Mesodermal cell (in vitro differentiated cells): ENCODE measurements at regions not wholly inside any gene's neighbourhood (a gene's known extent, or its start where the extent isn't known, plus 50 kb on each side); places are given as distances from the start of the nearest gene placed in this dataset.

Source experiments
- H3K27ac ChIP-seq: 2 replicates; pipeline ENCODE4 v1.7.0; 2013; ENCODE audit warnings: mild to moderate bottlenecking, low read depth, low read length, moderate library complexity; ENCODE audit not compliant: severe bottlenecking
- H3K36me3 ChIP-seq: 2 replicates; pipeline ENCODE4 v1.7.1; 2013; ENCODE audit warnings: mild to moderate bottlenecking, low read length, moderate library complexity; ENCODE audit not compliant: control insufficient read depth, insufficient read depth
- H3K4me1 ChIP-seq: one replicate; pipeline ENCODE4 v1.7.1; 2013; ENCODE audit warnings: mild to moderate bottlenecking, low read length; ENCODE audit not compliant: insufficient read depth, control insufficient read depth, poor library complexity, severe bottlenecking
- H3K4me3 ChIP-seq: 2 replicates; pipeline ENCODE4 v1.7.0; 2013; ENCODE audit warnings: low read length, control low read depth, mild to moderate bottlenecking; ENCODE audit not compliant: insufficient read depth, poor library complexity, severe bottlenecking; ENCODE audit errors: extremely low read depth
- H3K9me3 ChIP-seq: 2 replicates; pipeline ENCODE4 v1.7.1; 2013; ENCODE audit warnings: mild to moderate bottlenecking, low read length, moderate library complexity; ENCODE audit not compliant: control insufficient read depth
- WGBS, 2 experiments: methylation state at CpG; one replicate each; pipeline ENCODE4 v1.1.5; 2013; ENCODE audit warnings: missing lambda C conversion rate in 2 of 2; ENCODE audit not compliant: insufficient coverage in 2 of 2; 5-methylcytosine and 5-hydroxymethylcytosine counted together

DNA sequence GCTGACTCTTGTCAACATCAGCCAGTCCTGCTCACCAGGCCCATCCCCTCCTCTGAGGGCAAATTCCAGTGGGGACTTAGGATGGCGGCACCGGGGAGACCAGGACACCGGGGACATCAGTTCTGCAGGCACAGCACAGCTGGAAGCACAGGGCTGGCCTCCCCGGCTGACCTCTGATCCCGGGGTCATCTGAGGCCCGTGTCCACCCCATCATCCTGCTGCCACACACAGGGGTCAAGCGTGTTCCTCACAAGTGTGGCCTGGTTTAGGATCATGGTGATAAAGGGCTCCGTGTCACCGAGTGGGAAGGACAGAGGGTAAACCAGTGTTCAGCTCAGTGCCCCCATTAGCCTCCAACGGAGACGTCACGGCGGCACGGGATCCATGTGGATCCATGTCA lies 58.1 kb upstream of the CTDP1 start:
- peaks cover 9% of the 10 kb centered on the region for H3K4me1 ChIP-seq
- no peak overlapping the region for H3K4me3 ChIP-seq
- H3K36me3 ChIP-seq: no peaks in the 10 kb centered on the region
- no peak overlapping the region for H3K27ac ChIP-seq
- H3K9me3 ChIP-seq: peaks cover 8% of the 10 kb centered on the region
- WGBS, 2 experiments: 91% methylated on average over 12 to 14 of the region's 14 CpGs

- peaks cover 8% of the 10 kb centered on the region for H3K9me3 ChIP-seq
- no peaks in the 10 kb centered on the region for H3K36me3 ChIP-seq
- H3K4me3 ChIP-seq: no peak overlapping the region
- peaks cover 6% of the 10 kb centered on the region for H3K4me1 ChIP-seq
- no peak overlapping the region for H3K27ac ChIP-seq
- WGBS, 2 experiments: 29 to 80% methylated on average over 2 to 4 of the region's 4 CpGs
Observed at GRCh38 chr18:79622004-79622403, 57.6 kb upstream of the CTDP1 start.

DNA sequence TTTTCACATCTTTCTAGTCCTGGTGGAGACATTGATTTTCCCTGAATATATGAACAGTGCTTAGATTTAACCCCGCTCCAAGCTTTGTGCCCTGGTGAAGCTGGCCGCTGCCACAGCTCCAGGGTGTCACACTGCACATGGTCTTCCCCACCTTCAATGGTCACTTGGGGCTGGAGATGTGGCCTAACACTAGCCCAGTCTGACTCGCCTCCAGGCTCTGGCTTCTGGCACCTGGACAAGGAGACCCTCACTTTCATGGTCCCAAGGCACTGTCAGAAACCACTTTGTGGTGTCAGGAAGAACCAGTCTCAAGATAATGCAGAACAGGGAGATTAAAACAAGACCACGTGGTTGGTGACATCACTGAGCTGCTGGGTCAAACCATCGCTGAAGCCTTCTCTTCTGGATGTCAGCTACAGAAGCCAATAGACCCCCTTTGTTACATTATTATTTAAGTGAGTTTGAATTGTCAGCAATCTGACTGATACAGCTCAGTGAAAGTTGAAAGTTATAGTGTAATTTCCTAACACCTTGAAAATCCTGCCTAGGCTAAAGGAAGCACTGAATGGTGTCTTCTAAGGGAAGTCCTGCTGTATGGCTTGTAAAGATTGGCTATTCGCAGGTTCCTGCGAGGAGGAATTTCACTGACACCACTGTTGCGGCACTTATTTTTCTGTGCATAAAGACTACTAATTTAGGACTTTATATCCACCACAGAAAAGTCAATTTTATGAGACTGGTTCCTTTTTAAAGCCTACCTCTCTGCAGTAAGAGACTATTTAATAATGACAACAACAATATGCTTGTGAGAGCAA lies 55.0 kb upstream of the CTDP1 start:
- WGBS, 2 experiments: 88 to 89% methylated on average over 5 to 7 of the region's 8 CpGs
- Histone ChIP-seq H3K9me3 (peaks cover 8% of the 10 kb centered on the region), H3K27ac (no peak overlapping the region), H3K4me3 (no peak overlapping the region), H3K36me3 (no peaks in the 10 kb centered on the region), H3K4me1 (peaks cover 6% of the 10 kb centered on the region)

DNA sequence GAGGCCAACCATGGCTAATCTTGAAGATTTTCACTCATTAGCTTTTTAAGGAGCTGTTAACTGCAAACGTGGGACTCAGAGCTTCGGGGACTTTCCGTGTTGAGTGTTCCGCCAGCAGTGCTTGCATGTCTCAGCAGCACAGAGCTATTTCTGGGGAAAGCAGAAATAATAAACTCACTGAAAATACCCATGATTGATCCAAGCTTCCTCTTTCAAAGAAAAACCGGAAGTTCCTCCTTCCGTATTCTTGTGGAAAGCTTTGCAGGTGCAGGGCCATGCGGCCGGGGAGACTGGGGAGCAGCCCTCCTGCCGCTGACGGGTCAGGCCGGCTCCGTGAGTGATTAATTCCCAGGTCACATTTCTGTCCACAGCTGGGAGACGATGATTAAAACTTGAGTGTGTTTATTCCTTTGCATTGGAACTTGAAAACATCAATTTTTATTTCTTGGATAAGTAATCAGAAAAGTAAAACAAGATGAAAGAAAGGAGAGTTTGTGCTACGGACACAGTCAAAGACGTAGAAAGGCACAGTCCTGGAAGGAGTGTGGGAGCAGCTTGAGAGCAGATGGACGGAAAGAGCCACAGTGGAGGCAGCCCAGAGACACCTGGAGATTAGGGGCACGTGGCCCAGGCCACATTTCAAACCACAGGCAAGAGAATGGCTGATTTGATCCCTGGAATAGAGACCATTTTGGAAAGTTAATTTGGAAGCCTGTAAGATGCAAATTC lies 54.2 kb upstream of the CTDP1 start:
- peaks cover 2% of the 10 kb centered on the region for H3K9me3 ChIP-seq
- H3K27ac ChIP-seq: no peak overlapping the region
- no peaks in the 10 kb centered on the region for H3K36me3 ChIP-seq
- peaks cover 6% of the 10 kb centered on the region for H3K4me1 ChIP-seq
- H3K4me3 ChIP-seq: no peak overlapping the region
- WGBS, 2 experiments: 92% methylated on average over 16 of the region's 17 CpGs

DNA sequence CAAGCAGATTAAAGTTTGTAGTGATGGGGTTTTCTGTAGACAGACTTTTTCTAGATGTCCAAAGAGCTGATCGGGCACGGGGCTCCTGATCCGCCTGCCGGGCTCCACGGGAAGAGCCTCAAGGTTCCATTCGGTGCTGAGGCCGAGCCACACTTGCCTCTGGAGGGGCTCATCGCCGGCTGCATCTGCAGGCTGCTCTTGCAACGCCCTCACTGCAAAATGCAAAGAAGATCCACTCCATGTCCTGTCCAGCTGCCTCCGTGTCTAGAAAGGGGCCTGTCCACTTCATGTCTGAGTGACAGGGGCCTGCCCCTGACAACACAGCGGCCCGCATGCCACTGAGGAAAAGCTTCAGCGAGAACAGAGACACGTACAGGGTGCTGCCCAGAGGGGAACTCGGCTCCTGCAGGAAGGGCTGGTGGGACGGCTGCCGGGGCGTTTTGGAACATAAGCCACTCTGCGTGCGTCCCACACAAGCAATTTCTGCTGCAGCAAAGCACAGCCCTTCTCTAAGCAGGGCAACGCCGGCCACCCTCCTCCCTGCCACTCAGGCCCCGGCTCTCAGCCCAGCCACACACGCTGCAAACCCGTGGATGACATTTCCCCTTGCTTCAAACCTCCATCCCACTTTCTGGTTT lies 53.6 kb upstream of the CTDP1 start:
- H3K9me3 ChIP-seq: no peaks in the 10 kb centered on the region
- 87 to 92% methylated on average over 18 to 22 of the region's 26 CpGs for WGBS, 2 experiments
- peaks cover 6% of the 10 kb centered on the region for H3K4me1 ChIP-seq
- H3K36me3 ChIP-seq: no peaks in the 10 kb centered on the region
- no peak overlapping the region for H3K4me3 ChIP-seq
- H3K27ac ChIP-seq: no peak overlapping the region

GRCh38 chr18:79626905-79627749 lies 52.5 kb upstream of the CTDP1 start:
- WGBS, 2 experiments: 94 to 96% methylated on average over 42 to 45 of the region's 45 CpGs
- Histone ChIP-seq H3K4me1 (peaks cover 6% of the 10 kb centered on the region), H3K9me3 (no peaks in the 10 kb centered on the region), H3K27ac (no peak overlapping the region), H3K36me3 (no peaks in the 10 kb centered on the region), H3K4me3 (no peak overlapping the region)

GRCh38 chr18:79627750-79628294 lies 51.8 kb upstream of the CTDP1 start:
- Histone ChIP-seq H3K4me1 (peaks cover 6% of the 10 kb centered on the region), H3K9me3 (no peaks in the 10 kb centered on the region), H3K27ac (no peak overlapping the region), H3K36me3 (no peaks in the 10 kb centered on the region), H3K4me3 (no peak overlapping the region)
- WGBS, 2 experiments: 95 to 98% methylated on average over 17 to 18 of the region's 19 CpGs

GRCh38 chr18:79628416-79629248 lies 51.0 kb upstream of the CTDP1 start:
- 90 to 92% methylated on average over 22 to 26 of the region's 31 CpGs for WGBS, 2 experiments
- Histone ChIP-seq H3K9me3 (no peaks in the 10 kb centered on the region), H3K36me3 (no peaks in the 10 kb centered on the region), H3K27ac (no peak overlapping the region), H3K4me1 (peaks cover 6% of the 10 kb centered on the region), H3K4me3 (no peak overlapping the region)

GRCh38 chr18:79629249-79629558 lies 50.4 kb upstream of the CTDP1 start:
- 95 to 96% methylated on average over 8 to 10 of the region's 10 CpGs for WGBS, 2 experiments
- peaks cover 6% of the 10 kb centered on the region for H3K4me1 ChIP-seq
- no peaks in the 10 kb centered on the region for H3K36me3 ChIP-seq
- no peak overlapping the region for H3K27ac ChIP-seq
- H3K9me3 ChIP-seq: peaks cover 3% of the 10 kb centered on the region
- H3K4me3 ChIP-seq: no peak overlapping the region
